Pulmonary artery endothelial cell (primary cell): ENCODE measurements at regions not wholly inside any gene's neighbourhood (a gene's known extent, or its start where the extent isn't known, plus 50 kb on each side); places are given as distances from the start of the nearest gene placed in this dataset.

ENCODE experiments used
- DNase-seq: peaks from one replicate; pipeline ENCODE4 v3.0.0-alpha.2; 2011; ENCODE audit warnings: low read depth, low spot score

GRCh38 chr12:92466391-92467305 is 236.1 kb upstream of the PLEKHG7 start:
- no peak for DNase-seq

GRCh38 chr12:92465786-92466295 is 236.9 kb upstream of the PLEKHG7 start:
- DNase-seq, result no peak

- no peak for DNase-seq
These were observed 237.9 kb upstream of the PLEKHG7 start for GRCh38 chr12:92464911-92465310.

- DNase-seq, result no peak
These were observed 239.6 kb upstream of the PLEKHG7 start for GRCh38 chr12:92463171-92463570.

- no peak for DNase-seq
These were observed 240.3 kb upstream of the PLEKHG7 start for GRCh38 chr12:92462527-92462926.

GRCh38 chr12:92462049-92462448 is 240.7 kb upstream of the PLEKHG7 start:
- DNase-seq, result no peak

GRCh38 chr12:92459850-92460249 is 242.9 kb upstream of the PLEKHG7 start:
- no peak for DNase-seq

GRCh38 chr12:92458996-92459395 is 243.8 kb upstream of the PLEKHG7 start:
- DNase-seq, result no peak

- DNase-seq, result no peak
These were observed 245.2 kb upstream of the PLEKHG7 start for GRCh38 chr12:92457458-92458180.

- no peak for DNase-seq
These were observed 250.0 kb upstream of the PLEKHG7 start for GRCh38 chr12:92452763-92453162.

- DNase-seq, result no peak
These were observed 256.7 kb upstream of the PLEKHG7 start for GRCh38 chr12:92446083-92446460.

- no peak for DNase-seq
These were observed 257.3 kb upstream of the PLEKHG7 start for GRCh38 chr12:92445253-92446082.

- DNase-seq, result no peak
These were observed 258.0 kb upstream of the PLEKHG7 start for GRCh38 chr12:92444763-92445162.

GRCh38 chr12:92442782-92443181 is 260.0 kb upstream of the PLEKHG7 start:
- no peak for DNase-seq

- DNase-seq, result no peak
These were observed 262.7 kb upstream of the PLEKHG7 start for GRCh38 chr12:92440072-92440471.

GRCh38 chr12:92439420-92439805 is 263.4 kb upstream of the PLEKHG7 start:
- DNase-seq, result no peak

- no peak for DNase-seq
These were observed 264.0 kb upstream of the PLEKHG7 start for GRCh38 chr12:92438641-92439419.

- DNase-seq, result no peak
These were observed 265.3 kb upstream of the PLEKHG7 start for GRCh38 chr12:92437452-92437851.

GRCh38 chr12:92436856-92437255 is 265.9 kb upstream of the PLEKHG7 start:
- DNase-seq, result no peak

GRCh38 chr12:92434607-92435025 is 268.2 kb upstream of the PLEKHG7 start:
- DNase-seq, result no peak
